Thyroid gland (tissue), 4 donors: ENCODE measurements at regions not wholly inside any gene's neighbourhood (a gene's known extent, or its start where the extent isn't known, plus 50 kb on each side); places are given as distances from the start of the nearest gene placed in this dataset.

Source experiments
- DNase-seq, 2 donors: peaks; one replicate each; pipeline ENCODE4 v3.0.0-alpha.2; 2019
- H3K27ac ChIP-seq, 3 donors: fragments of 200-600 bp; sonication (generic); 1 replicate in 2 of 3; 2 replicates in 1 of 3; pipeline ENCODE4 v1.5.1; 2016 to 2019; ENCODE audit warnings: mild to moderate bottlenecking in 1 of 3, moderate library complexity in 1 of 3
- H3K27me3 ChIP-seq: fragments of 200-600 bp; sonication (generic); one replicate; pipeline ENCODE4 v1.5.1; 2019
- H3K36me3 ChIP-seq, 2 donors: fragments of 200-600 bp; sonication (generic); one replicate each; pipeline ENCODE4 v1.5.1; 2016 to 2019
- H3K4me1 ChIP-seq, 2 donors: fragments of 200-600 bp; sonication (generic); one replicate each; pipeline ENCODE4 v1.5.1; 2017 to 2019
- H3K4me3 ChIP-seq, 3 donors: fragments of 200-600 bp; sonication (generic); replicated peaks in 1 of 3; 1 replicate in 2 of 3; 2 replicates in 1 of 3; pipeline ENCODE4 v1.5.1; 2016; ENCODE audit warnings: mild to moderate bottlenecking in 1 of 3
- H3K9me3 ChIP-seq: fragments of 200-600 bp; sonication (generic); one replicate; pipeline ENCODE4 v1.5.1; 2017
- CTCF ChIP-seq, 6 experiments: fragments of 200-600 bp in 3 of 6; fragments of 450-650 bp in 3 of 6; sonication (generic) in 3 of 6; IDR thresholded peaks; one replicate each; pipeline ENCODE4 v1.5.1; 2016 to 2019; ENCODE audit warnings: antibody characterized with exemption in 6 of 6, mild to moderate bottlenecking in 2 of 6, inconsistent platforms in 1 of 6, moderate library complexity in 1 of 6
- POLR2A ChIP-seq, 2 donors: fragments of 450-650 bp; IDR thresholded peaks; one replicate each; pipeline ENCODE4 v1.6.1; 2017; ENCODE audit warnings: antibody characterized with exemption in 2 of 2, mild to moderate bottlenecking in 2 of 2, moderate library complexity in 1 of 2
- WGBS, 2 donors: methylation state at CpG; one replicate each; pipeline ENCODE4 v1.1.5; 2017; 5-methylcytosine and 5-hydroxymethylcytosine counted together
- intact Hi-C: fragments of 100-400 bp; cut with DNase I; formaldehyde crosslinking; loops from one replicate; pipeline ENCODE4 v1.15.1; 2023

GRCh38 chr13:61286148-61286745, 129.4 kb downstream of the PCDH20 start:
- no peak overlapping the region for H3K4me3 ChIP-seq
- 65 to 70% methylated on average over 4 of the region's 4 CpGs for WGBS, 2 donors
- no peak for DNase-seq
- H3K27me3 ChIP-seq: no peaks in the 10 kb centered on the region
- TF ChIP-seq CTCF (IDR thresholded peaks at IDR 0.05) (no peak), POLR2A (IDR thresholded peaks at IDR 0.05) (no peak)
- H3K27ac ChIP-seq: no peak overlapping the region
- no peaks in the 10 kb centered on the region for H3K9me3 ChIP-seq
- no peaks in the 10 kb centered on the region for H3K36me3 ChIP-seq
- intact Hi-C loops: no loop called here
- no peaks in the 10 kb centered on the region for H3K4me1 ChIP-seq

DNA sequence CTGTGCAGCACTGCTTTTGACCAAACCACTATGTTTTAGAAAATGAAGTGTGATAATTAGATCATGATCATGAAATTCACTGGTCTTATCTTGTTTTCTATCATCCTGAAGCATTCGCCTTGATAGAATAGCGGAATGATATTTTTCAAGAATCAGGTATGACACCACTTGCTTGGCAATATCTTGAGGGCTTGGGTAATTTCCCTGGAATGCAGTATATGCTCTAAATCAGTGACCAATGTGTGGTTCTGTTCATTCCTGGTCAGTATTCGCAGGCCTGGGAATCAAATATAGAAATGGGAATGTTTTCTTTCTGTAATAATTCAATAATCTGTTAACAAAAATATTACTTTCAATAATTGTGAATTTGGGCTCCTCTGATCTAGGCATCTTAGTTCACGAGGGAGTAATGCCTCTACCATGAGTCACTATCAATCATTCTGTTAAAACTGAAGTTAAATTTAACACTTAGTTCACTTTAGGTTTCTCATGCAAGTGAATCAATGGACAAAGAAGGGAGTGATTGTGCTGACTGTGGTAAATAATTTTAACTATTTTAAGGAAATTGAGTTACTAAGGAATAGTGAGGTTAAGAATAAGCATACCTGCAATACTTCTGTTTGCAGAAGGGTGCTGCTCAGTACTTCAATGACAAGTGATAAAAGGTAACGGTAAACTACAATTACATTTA, 137.9 kb downstream of the PCDH20 start:
- no peaks in the 10 kb centered on the region for H3K27me3 ChIP-seq
- H3K36me3 ChIP-seq: no peaks in the 10 kb centered on the region
- no peaks in the 10 kb centered on the region for H3K9me3 ChIP-seq
- no peaks in the 10 kb centered on the region for H3K4me1 ChIP-seq
- DNase-seq: no peak
- intact Hi-C loops: no loop called here
- H3K27ac ChIP-seq: no peak overlapping the region
- no peak overlapping the region for H3K4me3 ChIP-seq
- no peak for TF ChIP-seq POLR2A (IDR thresholded peaks at IDR 0.05)
- no peak for TF ChIP-seq CTCF (IDR thresholded peaks at IDR 0.05)
- WGBS, 2 donors: 85 to 87% methylated on average over 5 of the region's 5 CpGs

- Histone ChIP-seq H3K4me1 (no peaks in the 10 kb centered on the region), H3K9me3 (no peaks in the 10 kb centered on the region), H3K27ac (no peak overlapping the region), H3K4me3 (no peak overlapping the region), H3K27me3 (no peaks in the 10 kb centered on the region), H3K36me3 (no peaks in the 10 kb centered on the region)
- 96 to 97% methylated on average over 1 of the region's 1 CpG for WGBS, 2 donors
- TF ChIP-seq POLR2A (IDR thresholded peaks at IDR 0.05): no peak
- TF ChIP-seq CTCF (IDR thresholded peaks at IDR 0.05): no peak
- intact Hi-C loops: no loop called here
- no peak for DNase-seq
Observed at GRCh38 chr13:61277088-61277487, 138.6 kb downstream of the PCDH20 start.

DNA sequence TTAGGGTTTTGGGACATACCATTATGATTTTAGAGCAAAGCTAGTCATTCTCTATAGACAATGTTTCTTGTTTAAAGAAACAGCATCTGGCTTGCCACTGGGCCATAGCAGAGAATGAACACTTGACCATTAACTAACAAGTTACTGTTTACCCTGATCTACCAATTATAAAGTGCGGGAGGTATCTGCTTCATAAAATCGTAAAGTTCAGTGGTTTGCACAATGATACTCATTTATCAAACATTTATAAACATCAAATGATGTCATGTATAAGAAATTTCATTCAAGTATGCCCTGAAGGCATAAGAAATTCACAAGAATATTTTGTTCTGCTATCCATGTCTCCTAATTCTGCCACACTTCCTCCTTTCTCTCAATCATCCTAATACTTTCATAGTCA, 139.2 kb downstream of the PCDH20 start:
- Histone ChIP-seq H3K27me3 (no peaks in the 10 kb centered on the region), H3K4me1 (no peaks in the 10 kb centered on the region), H3K27ac (no peak overlapping the region), H3K36me3 (no peaks in the 10 kb centered on the region), H3K9me3 (no peaks in the 10 kb centered on the region), H3K4me3 (no peak overlapping the region)
- no peak for TF ChIP-seq POLR2A (IDR thresholded peaks at IDR 0.05)
- no peak for TF ChIP-seq CTCF (IDR thresholded peaks at IDR 0.05)
- no peak for DNase-seq
- intact Hi-C loops: no loop called here
- 87 to 88% methylated on average over 2 of the region's 2 CpGs for WGBS, 2 donors

GRCh38 chr13:61275736-61276135, 139.9 kb downstream of the PCDH20 start:
- TF ChIP-seq POLR2A (IDR thresholded peaks at IDR 0.05) (no peak), CTCF (IDR thresholded peaks at IDR 0.05) (no peak)
- Histone ChIP-seq H3K27ac (no peak overlapping the region), H3K27me3 (no peaks in the 10 kb centered on the region), H3K4me1 (no peaks in the 10 kb centered on the region), H3K36me3 (no peaks in the 10 kb centered on the region), H3K9me3 (no peaks in the 10 kb centered on the region), H3K4me3 (no peak overlapping the region)
- WGBS, 2 donors: 39 to 42% methylated on average over 2 of the region's 2 CpGs
- intact Hi-C loops: no loop called here
- DNase-seq: no peak
